ENCODE measurements at regions not wholly inside any gene's neighbourhood (a gene's known extent, or its start where the extent isn't known, plus 50 kb on each side); places are given as distances from the start of the nearest gene placed in this dataset.

DNA sequence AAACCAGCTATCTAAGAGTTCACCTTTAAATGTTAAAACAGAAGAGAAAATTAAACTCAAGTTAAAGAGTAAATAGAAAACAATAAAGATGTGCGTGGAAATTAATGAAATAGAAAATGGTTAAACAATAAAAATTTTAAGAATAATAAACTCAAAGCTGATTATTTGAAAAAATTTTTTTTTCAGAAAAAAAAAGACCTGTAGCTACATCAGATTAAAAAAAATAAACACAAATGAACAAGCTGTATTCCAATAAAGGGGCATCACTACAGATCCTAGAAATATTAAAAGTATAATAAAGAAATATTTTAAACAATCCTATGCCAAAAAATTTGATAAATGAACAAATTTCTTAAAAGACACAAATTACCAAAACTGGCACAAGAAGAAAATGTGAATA lies 64.1 kb downstream of the DRD1 start:
- H3K36me3 ChIP-seq (ENCODE audit: insufficient read depth, low read length) = no peaks in the 10 kb centered on the region
- no peak overlapping the region for H3K9ac ChIP-seq (ENCODE audit: low read length)
- no peaks in the 10 kb centered on the region for H3K4me1 ChIP-seq (ENCODE audit: insufficient read depth, low read length, severe bottlenecking)
- H4K20me1 ChIP-seq (ENCODE audit: insufficient read depth, low read length) = no peaks in the 10 kb centered on the region
- no peaks in the 10 kb centered on the region for H3K27me3 ChIP-seq (ENCODE audit: insufficient read depth, low read length)
- no peaks in the 10 kb centered on the region for H3K9me3 ChIP-seq (ENCODE audit: low read length)
- H3K4me2 ChIP-seq (ENCODE audit: low read length) = no peak overlapping the region
- no peaks in the 10 kb centered on the region for H3K9me2 ChIP-seq (ENCODE audit: low read depth, low read length)
- H3K4me3 ChIP-seq (ENCODE audit: low read depth, low read length, poor library complexity, severe bottlenecking) = no peak overlapping the region
- no peak overlapping the region for H2AFZ ChIP-seq (ENCODE audit: low read length)
- no peaks in the 10 kb centered on the region for H3K79me2 ChIP-seq (ENCODE audit: insufficient read depth, low read length)
- H3K27ac ChIP-seq (ENCODE audit: low read depth, low read length, poor library complexity, severe bottlenecking) = no peak overlapping the region
- H3F3A ChIP-seq (ENCODE audit: insufficient read depth, low read length) = no peaks in the 10 kb centered on the region
- TF ChIP-seq EZH2 (IDR thresholded peaks at IDR 0.05; ENCODE audit: borderline replicate concordance, low read length) = no peak
- TF ChIP-seq, protein P1, sequence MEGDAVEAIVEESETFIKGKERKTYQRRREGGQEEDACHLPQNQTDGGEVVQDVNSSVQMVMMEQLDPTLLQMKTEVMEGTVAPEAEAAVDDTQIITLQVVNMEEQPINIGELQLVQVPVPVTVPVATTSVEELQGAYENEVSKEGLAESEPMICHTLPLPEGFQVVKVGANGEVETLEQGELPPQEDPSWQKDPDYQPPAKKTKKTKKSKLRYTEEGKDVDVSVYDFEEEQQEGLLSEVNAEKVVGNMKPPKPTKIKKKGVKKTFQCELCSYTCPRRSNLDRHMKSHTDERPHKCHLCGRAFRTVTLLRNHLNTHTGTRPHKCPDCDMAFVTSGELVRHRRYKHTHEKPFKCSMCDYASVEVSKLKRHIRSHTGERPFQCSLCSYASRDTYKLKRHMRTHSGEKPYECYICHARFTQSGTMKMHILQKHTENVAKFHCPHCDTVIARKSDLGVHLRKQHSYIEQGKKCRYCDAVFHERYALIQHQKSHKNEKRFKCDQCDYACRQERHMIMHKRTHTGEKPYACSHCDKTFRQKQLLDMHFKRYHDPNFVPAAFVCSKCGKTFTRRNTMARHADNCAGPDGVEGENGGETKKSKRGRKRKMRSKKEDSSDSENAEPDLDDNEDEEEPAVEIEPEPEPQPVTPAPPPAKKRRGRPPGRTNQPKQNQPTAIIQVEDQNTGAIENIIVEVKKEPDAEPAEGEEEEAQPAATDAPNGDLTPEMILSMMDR (IDR thresholded peaks at IDR 0.05; ENCODE audit: low read length) = no peak

DNA sequence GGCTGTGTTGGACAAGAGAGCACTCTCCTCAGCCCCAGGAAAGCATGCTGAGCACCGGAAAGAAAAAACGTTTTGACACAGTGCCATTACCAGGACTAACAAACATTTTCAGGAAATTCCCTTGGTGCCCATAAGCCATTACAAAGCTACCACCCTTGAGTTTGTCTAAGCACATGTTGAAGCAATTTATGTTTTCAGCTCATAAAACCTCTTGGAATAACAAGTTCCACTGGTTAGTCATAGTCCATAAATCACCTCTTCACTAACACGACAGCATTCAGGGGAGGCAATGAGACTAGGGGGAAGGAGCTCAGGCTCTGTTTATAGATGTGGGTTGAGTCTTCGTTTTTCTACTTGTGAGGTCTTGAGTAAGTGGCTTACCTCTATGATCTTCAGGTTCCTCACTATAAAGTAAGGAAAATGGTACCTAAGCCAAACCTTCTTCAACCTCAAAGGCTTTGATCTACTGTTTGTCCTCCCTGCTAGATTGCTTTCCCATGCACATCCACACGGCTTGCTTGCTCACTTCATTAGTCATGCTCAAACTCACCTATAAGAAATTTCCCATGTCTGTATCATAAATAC lies 65.4 kb downstream of the DRD1 start:
- no peak overlapping the region for H2AFZ ChIP-seq (ENCODE audit: low read length)
- H3K36me3 ChIP-seq (ENCODE audit: insufficient read depth, low read length) = no peaks in the 10 kb centered on the region
- H3K79me2 ChIP-seq (ENCODE audit: insufficient read depth, low read length) = no peaks in the 10 kb centered on the region
- no peaks in the 10 kb centered on the region for H3K27me3 ChIP-seq (ENCODE audit: insufficient read depth, low read length)
- H3K4me2 ChIP-seq (ENCODE audit: low read length) = no peak overlapping the region
- TF ChIP-seq EZH2 (IDR thresholded peaks at IDR 0.05; ENCODE audit: borderline replicate concordance, low read length) = no peak
- TF ChIP-seq, protein P1 (IDR thresholded peaks at IDR 0.05; ENCODE audit: low read length) = no peak
- H3K9ac ChIP-seq (ENCODE audit: low read length) = no peak overlapping the region
- H3K9me2 ChIP-seq (ENCODE audit: low read depth, low read length) = no peaks in the 10 kb centered on the region
- H3K9me3 ChIP-seq (ENCODE audit: low read length) = no peaks in the 10 kb centered on the region
- H3K4me1 ChIP-seq (ENCODE audit: insufficient read depth, low read length, severe bottlenecking) = no peaks in the 10 kb centered on the region
- no peak overlapping the region for H3K4me3 ChIP-seq (ENCODE audit: low read depth, low read length, poor library complexity, severe bottlenecking)
- H4K20me1 ChIP-seq (ENCODE audit: insufficient read depth, low read length) = no peaks in the 10 kb centered on the region
- H3F3A ChIP-seq (ENCODE audit: insufficient read depth, low read length) = no peaks in the 10 kb centered on the region
- H3K27ac ChIP-seq (ENCODE audit: low read depth, low read length, poor library complexity, severe bottlenecking) = no peak overlapping the region

DNA sequence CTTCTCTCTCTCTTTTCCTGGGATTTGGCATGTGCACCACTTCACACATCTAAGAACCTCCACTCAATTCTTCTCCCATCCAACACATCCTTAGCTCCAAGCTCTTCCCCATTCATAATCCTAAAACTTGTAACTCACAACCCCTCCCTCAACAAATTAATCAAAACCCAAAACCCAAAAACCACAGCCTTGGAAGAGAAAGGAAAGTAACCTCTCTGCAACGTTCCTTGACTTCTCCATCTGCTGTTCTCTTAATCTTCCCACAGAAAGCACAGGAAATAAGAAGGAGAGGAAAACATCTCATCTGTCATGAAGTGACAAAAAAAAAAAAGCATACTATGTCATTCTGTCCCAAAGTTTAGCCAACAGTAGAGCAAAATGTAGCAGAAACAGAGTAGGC lies 66.2 kb downstream of the DRD1 start:
- H3K27me3 ChIP-seq (ENCODE audit: insufficient read depth, low read length) = no peaks in the 10 kb centered on the region
- no peak overlapping the region for H3K27ac ChIP-seq (ENCODE audit: low read depth, low read length, poor library complexity, severe bottlenecking)
- no peaks in the 10 kb centered on the region for H3K79me2 ChIP-seq (ENCODE audit: insufficient read depth, low read length)
- H3K36me3 ChIP-seq (ENCODE audit: insufficient read depth, low read length) = no peaks in the 10 kb centered on the region
- no peaks in the 10 kb centered on the region for H3K4me1 ChIP-seq (ENCODE audit: insufficient read depth, low read length, severe bottlenecking)
- no peaks in the 10 kb centered on the region for H3K9me3 ChIP-seq (ENCODE audit: low read length)
- H3F3A ChIP-seq (ENCODE audit: insufficient read depth, low read length) = no peaks in the 10 kb centered on the region
- no peaks in the 10 kb centered on the region for H3K9me2 ChIP-seq (ENCODE audit: low read depth, low read length)
- no peak overlapping the region for H3K9ac ChIP-seq (ENCODE audit: low read length)
- H2AFZ ChIP-seq (ENCODE audit: low read length) = no peak overlapping the region
- H4K20me1 ChIP-seq (ENCODE audit: insufficient read depth, low read length) = no peaks in the 10 kb centered on the region
- H3K4me3 ChIP-seq (ENCODE audit: low read depth, low read length, poor library complexity, severe bottlenecking) = no peak overlapping the region
- TF ChIP-seq, protein P1 (IDR thresholded peaks at IDR 0.05; ENCODE audit: low read length) = no peak
- no peak for TF ChIP-seq EZH2 (IDR thresholded peaks at IDR 0.05; ENCODE audit: borderline replicate concordance, low read length)
- no peak overlapping the region for H3K4me2 ChIP-seq (ENCODE audit: low read length)

All from OCI-LY1 (cell line).